Calu3 (cell line): ENCODE measurements at regions not wholly inside any gene's neighbourhood (a gene's known extent, or its start where the extent isn't known, plus 50 kb on each side); places are given as distances from the start of the nearest gene placed in this dataset.

Source experiments
- BruUV-seq: library from RNA; stranded (reverse); fragments of 400-500 nt; replicated peaks from 2 replicates; lab custom pipeline; 2021; lab: Mats Ljungman, UMichigan
- CTCF ChIA-PET: fragments of 300-600 bp; sonication (Branson Sonifier 250); formaldehyde crosslinking; loops from one replicate; lab custom pipeline; 2022; ENCODE audit warnings: antibody characterized with exemption; lab: Charles Lee
- DNase-seq: peaks from one replicate; pipeline ENCODE4 v3.0.0; 2022
- H3K27ac Mint-ChIP-seq: one replicate; pipeline ENCODE4 v1.8.0; 2022; ENCODE audit warnings: mixed read lengths; ENCODE audit not compliant: unreplicated experiment
- H3K27me3 Mint-ChIP-seq: one replicate; pipeline ENCODE4 v1.8.0; 2022; ENCODE audit warnings: mixed read lengths; ENCODE audit not compliant: unreplicated experiment
- H3K36me3 Mint-ChIP-seq: one replicate; pipeline ENCODE4 v1.8.0; 2022; ENCODE audit warnings: mild to moderate bottlenecking, moderate library complexity, mixed read lengths; ENCODE audit not compliant: insufficient read depth, unreplicated experiment
- H3K4me1 Mint-ChIP-seq: one replicate; pipeline ENCODE4 v1.8.0; 2022; ENCODE audit warnings: mild to moderate bottlenecking, low read depth, mixed read lengths; ENCODE audit not compliant: unreplicated experiment
- H3K4me3 Mint-ChIP-seq: one replicate; pipeline ENCODE4 v1.8.0; 2022; ENCODE audit warnings: mild to moderate bottlenecking, low read depth, moderate library complexity, mixed read lengths; ENCODE audit not compliant: unreplicated experiment
- H3K9me3 Mint-ChIP-seq: one replicate; pipeline ENCODE4 v1.8.0; 2022; ENCODE audit warnings: low read depth, mixed read lengths; ENCODE audit not compliant: unreplicated experiment
- intact Hi-C: fragments of 100-400 bp; cut with micrococcal nuclease; formaldehyde crosslinking; loops from one replicate; pipeline ENCODE4 v1.10.0; 2022; ENCODE audit not compliant: unreplicated experiment
- TF ChIP-seq, protein P1 (sequence below): fragments of 200-600 bp; IDR thresholded peaks from one replicate; pipeline ENCODE4 v1.8.0; 2022; ENCODE audit warnings: antibody characterized with exemption; ENCODE audit not compliant: unreplicated experiment

DNA sequence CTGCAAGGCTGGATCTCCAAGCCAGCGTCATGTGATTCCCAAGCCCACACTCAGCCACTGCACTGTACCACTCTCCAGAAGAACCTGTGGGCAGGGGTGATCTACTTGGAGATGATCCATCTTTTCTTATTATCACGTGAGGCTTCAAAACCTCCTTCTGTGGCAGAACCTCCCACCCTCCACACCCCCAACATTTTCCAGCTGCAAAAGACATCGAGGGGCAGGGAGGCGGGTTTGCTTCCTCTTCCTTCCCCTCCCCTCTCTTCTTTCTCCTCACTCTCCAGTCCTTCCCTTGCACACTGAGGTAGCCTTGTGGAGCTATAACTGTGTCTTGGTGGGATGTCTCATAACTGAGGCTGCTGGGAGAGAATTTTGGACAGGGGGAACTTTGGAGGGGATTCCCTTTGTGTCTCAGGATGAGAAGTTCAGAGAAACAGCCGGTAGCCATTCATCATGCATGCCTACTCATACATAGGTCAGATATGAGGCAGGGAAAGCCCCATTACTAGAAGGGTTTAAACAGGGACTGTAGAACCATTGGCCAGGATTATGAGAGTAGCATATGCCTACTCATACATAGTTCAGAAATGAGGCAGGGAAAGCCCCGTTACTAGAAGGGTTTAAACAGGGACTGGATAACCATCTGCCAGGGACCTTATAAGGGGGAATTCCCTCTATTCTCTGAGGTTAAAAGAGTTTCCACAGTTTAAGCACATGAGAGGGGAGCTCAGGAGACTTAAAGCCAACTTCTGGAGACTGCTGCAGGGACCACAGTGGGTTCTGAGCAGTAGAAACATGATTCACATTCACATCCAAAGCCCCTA is 420.7 kb upstream of the CADM1 start:
- Mint-ChIP-seq H3K27ac (no peak overlapping the region), H3K9me3 (peaks cover 7% of the 10 kb centered on the region), H3K4me3 (no peak overlapping the region), H3K36me3 (peaks cover 5% of the 10 kb centered on the region), H3K27me3 (no peaks in the 10 kb centered on the region), H3K4me1 (no peaks in the 10 kb centered on the region)
- TF ChIP-seq, protein P1, sequence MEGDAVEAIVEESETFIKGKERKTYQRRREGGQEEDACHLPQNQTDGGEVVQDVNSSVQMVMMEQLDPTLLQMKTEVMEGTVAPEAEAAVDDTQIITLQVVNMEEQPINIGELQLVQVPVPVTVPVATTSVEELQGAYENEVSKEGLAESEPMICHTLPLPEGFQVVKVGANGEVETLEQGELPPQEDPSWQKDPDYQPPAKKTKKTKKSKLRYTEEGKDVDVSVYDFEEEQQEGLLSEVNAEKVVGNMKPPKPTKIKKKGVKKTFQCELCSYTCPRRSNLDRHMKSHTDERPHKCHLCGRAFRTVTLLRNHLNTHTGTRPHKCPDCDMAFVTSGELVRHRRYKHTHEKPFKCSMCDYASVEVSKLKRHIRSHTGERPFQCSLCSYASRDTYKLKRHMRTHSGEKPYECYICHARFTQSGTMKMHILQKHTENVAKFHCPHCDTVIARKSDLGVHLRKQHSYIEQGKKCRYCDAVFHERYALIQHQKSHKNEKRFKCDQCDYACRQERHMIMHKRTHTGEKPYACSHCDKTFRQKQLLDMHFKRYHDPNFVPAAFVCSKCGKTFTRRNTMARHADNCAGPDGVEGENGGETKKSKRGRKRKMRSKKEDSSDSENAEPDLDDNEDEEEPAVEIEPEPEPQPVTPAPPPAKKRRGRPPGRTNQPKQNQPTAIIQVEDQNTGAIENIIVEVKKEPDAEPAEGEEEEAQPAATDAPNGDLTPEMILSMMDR = no peak
- intact Hi-C loops = no loop called here
- DNase-seq = no peak
- CTCF ChIA-PET = interaction anchor here (0.7 to 1.0 kb wide), 2 partner anchors 9 to 17 kb away, joined by 3 to 4 read pairs; no protein-coding TSS in a partner anchor
- BruUV-seq = no TSS peak

DNA sequence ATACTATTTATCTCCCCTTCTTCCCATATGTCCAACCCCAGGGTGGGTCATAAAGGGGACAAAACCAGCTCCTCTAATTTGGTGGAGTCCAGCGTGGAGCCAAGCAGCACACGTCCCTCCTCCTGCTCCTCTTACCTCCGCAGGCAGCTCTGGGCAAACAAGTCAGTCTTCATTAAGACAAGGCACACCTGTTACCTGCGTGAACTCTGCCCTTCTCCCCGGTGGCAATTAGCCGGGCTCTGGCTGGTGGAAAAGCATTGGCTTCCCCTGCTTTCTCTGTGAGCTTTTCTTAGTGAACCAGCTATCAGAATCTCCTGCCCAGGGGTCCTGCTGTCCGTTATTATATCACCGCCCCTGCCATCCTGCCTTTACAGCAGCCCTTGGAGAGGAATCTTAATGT is 418.7 kb upstream of the CADM1 start:
- intact Hi-C loops = no loop called here
- Mint-ChIP-seq H3K36me3 (peaks cover 5% of the 10 kb centered on the region), H3K4me3 (no peak overlapping the region), H3K9me3 (peaks cover 7% of the 10 kb centered on the region), H3K4me1 (no peaks in the 10 kb centered on the region), H3K27ac (no peak overlapping the region), H3K27me3 (no peaks in the 10 kb centered on the region)
- BruUV-seq = no TSS peak
- TF ChIP-seq, protein P1 = no peak
- DNase-seq = no peak
- CTCF ChIA-PET = no interaction called here

DNA sequence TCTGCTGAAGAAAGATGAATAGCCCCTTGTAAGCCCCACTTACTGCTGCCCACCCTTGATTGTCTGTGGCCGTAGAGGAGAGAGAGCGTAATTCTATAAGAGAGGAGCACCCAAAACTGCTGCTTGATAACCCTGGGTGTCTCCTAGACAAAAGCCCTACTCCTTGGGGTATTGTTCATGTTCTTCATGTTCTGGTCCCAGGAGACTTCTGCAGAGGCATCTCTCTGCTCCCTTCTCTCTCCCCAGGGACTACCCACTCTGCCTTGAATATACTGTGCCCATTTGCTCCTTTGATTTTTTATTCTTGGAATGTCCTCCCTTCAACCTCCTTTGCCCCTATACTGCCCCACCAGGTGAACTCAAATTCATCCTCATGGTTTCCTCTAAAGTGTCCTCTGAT is 417.8 kb upstream of the CADM1 start:
- Mint-ChIP-seq H3K4me3 (no peak overlapping the region), H3K27me3 (no peaks in the 10 kb centered on the region), H3K36me3 (peaks cover 5% of the 10 kb centered on the region), H3K27ac (no peak overlapping the region), H3K4me1 (no peaks in the 10 kb centered on the region), H3K9me3 (peaks cover 7% of the 10 kb centered on the region)
- TF ChIP-seq, protein P1 = no peak
- CTCF ChIA-PET = no interaction called here
- intact Hi-C loops = no loop called here
- no peak for DNase-seq
- BruUV-seq = no TSS peak

DNA sequence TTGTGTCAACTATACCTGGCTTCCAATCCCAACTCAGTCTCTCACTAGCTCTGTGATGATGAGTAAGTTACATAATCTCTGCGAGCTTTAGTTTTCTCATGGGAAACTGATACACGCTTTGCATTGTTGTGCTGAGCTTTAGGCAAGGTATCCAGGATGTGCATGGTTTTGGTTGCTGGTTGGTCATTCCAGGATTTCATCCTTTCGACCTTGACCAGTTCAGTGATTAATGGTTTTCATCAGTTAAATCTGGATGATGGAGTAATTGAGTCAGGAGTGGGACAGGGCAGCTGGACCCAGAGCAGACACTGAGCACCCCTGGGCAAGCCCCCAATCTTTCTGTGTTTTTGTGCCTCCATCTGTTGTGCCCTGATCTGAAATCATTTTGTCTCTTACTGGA is 417.3 kb upstream of the CADM1 start:
- H3K9me3 Mint-ChIP-seq = peaks cover 7% of the 10 kb centered on the region
- no peaks in the 10 kb centered on the region for H3K27me3 Mint-ChIP-seq
- peaks cover 5% of the 10 kb centered on the region for H3K36me3 Mint-ChIP-seq
- H3K4me1 Mint-ChIP-seq = no peaks in the 10 kb centered on the region
- H3K27ac Mint-ChIP-seq = no peak overlapping the region
- intact Hi-C loops = no loop called here
- TF ChIP-seq, protein P1 = no peak
- no peak for DNase-seq
- CTCF ChIA-PET = no interaction called here
- BruUV-seq = no TSS peak
- H3K4me3 Mint-ChIP-seq = no peak overlapping the region
